Body of pancreas (tissue), 4 donors: ENCODE measurements at regions not wholly inside any gene's neighbourhood (a gene's known extent, or its start where the extent isn't known, plus 50 kb on each side); places are given as distances from the start of the nearest gene placed in this dataset.

ENCODE experiments used
- ATAC-seq: fragments of 150-250 bp; one replicate; pipeline ENCODE4 v1.9.1; 2016
- DNase-seq, 4 donors: peaks; one replicate each; pipeline ENCODE4 v3.0.0-alpha.2; 2019
- H3K27ac ChIP-seq, 4 donors: fragments of 200-600 bp; sonication (generic); 1 replicate in 3 of 4; 2 replicates in 1 of 4; pipeline versions ENCODE4 v1.5.1 to v1.6.1; 2016 to 2019; ENCODE audit warnings: mild to moderate bottlenecking in 1 of 4, mixed read lengths in 1 of 4, moderate library complexity in 1 of 4
- H3K27me3 ChIP-seq, 2 donors: fragments of 200-600 bp; sonication (generic); one replicate each; pipeline ENCODE4 v1.6.0; 2016; ENCODE audit warnings: mild to moderate bottlenecking in 1 of 2
- H3K36me3 ChIP-seq, 2 donors: fragments of 200-600 bp; sonication (generic); replicated peaks in 1 of 2; 2 replicates each; pipeline ENCODE4 v1.5.1; 2016; ENCODE audit warnings: low read depth in 2 of 2; ENCODE audit not compliant: insufficient read depth in 1 of 2
- H3K4me1 ChIP-seq: fragments of 200-600 bp; sonication (generic); one replicate; pipeline ENCODE4 v1.6.0; 2016
- H3K4me3 ChIP-seq, 2 donors: fragments of 200-600 bp; sonication (generic); 1 replicate in 1 of 2; 2 replicates in 1 of 2; pipeline ENCODE4 v1.5.1; 2016 to 2019
- H3K9me3 ChIP-seq, 3 donors: fragments of 200-600 bp; sonication (generic); 1 replicate in 2 of 3; 2 replicates in 1 of 3; pipeline ENCODE4 v1.5.1; 2016
- POLR2A ChIP-seq, 3 donors: fragments of 450-650 bp; IDR thresholded peaks; one replicate each; pipeline ENCODE4 v1.6.1; 2016; ENCODE audit warnings: antibody characterized with exemption in 3 of 3, mild to moderate bottlenecking in 2 of 3
- WGBS, 2 donors: methylation state at CpG; one replicate each; pipeline ENCODE4 v1.1.5; 2017; 5-methylcytosine and 5-hydroxymethylcytosine counted together
- intact Hi-C: fragments of 100-400 bp; cut with DNase I; formaldehyde crosslinking; loops from one replicate; pipeline ENCODE4 v1.15.1; 2023
- TF ChIP-seq, protein P1 (sequence below), 7 experiments: fragments of 450-650 bp in 4 of 7; fragments of 200-600 bp in 3 of 7; sonication (generic) in 3 of 7; IDR thresholded peaks; one replicate each; pipeline ENCODE4 v1.5.1; 2016 to 2019; ENCODE audit warnings: antibody characterized with exemption in 7 of 7

DNA sequence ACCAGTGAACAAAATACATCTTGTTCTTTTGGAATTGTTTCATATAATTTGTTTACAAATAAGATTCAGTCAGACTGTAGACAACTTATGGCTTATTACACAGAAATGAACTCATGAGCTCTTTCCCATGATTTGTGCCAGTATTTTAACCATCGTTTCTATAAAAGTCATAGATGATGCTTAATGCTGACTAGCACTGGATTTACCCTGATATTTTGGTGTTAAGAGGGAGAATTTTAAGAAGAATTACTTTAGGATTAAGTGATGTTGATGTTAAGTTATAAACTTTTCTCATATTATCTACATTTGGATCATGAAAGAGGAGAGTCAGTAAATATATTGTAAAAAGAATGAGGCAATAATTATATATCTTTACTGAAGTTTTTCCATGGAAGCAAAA is 162.7 kb downstream of the POSTN start:
- no peaks in the 10 kb centered on the region for H3K4me1 ChIP-seq
- ATAC-seq = no peak
- H3K27ac ChIP-seq = no peak overlapping the region
- no peaks in the 10 kb centered on the region for H3K36me3 ChIP-seq
- H3K4me3 ChIP-seq = no peak overlapping the region
- intact Hi-C loops = no loop called here
- no peaks in the 10 kb centered on the region for H3K9me3 ChIP-seq
- 21 to 69% methylated on average over 1 of the region's 1 CpG for WGBS, 2 donors
- TF ChIP-seq, protein P1, sequence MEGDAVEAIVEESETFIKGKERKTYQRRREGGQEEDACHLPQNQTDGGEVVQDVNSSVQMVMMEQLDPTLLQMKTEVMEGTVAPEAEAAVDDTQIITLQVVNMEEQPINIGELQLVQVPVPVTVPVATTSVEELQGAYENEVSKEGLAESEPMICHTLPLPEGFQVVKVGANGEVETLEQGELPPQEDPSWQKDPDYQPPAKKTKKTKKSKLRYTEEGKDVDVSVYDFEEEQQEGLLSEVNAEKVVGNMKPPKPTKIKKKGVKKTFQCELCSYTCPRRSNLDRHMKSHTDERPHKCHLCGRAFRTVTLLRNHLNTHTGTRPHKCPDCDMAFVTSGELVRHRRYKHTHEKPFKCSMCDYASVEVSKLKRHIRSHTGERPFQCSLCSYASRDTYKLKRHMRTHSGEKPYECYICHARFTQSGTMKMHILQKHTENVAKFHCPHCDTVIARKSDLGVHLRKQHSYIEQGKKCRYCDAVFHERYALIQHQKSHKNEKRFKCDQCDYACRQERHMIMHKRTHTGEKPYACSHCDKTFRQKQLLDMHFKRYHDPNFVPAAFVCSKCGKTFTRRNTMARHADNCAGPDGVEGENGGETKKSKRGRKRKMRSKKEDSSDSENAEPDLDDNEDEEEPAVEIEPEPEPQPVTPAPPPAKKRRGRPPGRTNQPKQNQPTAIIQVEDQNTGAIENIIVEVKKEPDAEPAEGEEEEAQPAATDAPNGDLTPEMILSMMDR (IDR thresholded peaks at IDR 0.05) = no peak
- TF ChIP-seq POLR2A (IDR thresholded peaks at IDR 0.05) = no peak
- DNase-seq = no peak
- no peaks in the 10 kb centered on the region for H3K27me3 ChIP-seq

DNA sequence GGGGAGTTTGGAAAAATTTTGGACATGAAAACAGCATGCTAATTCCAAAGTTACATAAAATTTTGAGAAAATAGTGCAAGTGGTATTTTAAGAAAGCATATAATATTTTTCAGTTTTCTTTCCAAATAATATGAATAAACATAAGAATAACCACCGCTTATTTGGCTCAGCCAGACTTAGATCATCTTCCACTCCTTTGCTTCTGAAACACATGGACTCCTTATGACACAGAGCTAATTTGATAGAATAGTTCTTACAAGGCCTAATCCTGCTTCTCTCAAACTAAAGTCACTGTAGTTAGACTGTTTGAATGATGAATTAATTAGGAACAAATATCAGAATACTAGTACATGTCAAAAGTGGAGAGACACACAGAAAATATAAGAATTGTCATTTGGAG is 165.5 kb downstream of the POSTN start:
- ATAC-seq (no peak), DNase-seq (no peak)
- Histone ChIP-seq H3K27me3 (no peaks in the 10 kb centered on the region), H3K27ac (no peak overlapping the region), H3K36me3 (no peaks in the 10 kb centered on the region), H3K4me1 (no peaks in the 10 kb centered on the region), H3K4me3 (no peak overlapping the region), H3K9me3 (no peaks in the 10 kb centered on the region)
- intact Hi-C loops = no loop called here
- 76 to 81% methylated on average over 1 of the region's 1 CpG for WGBS, 2 donors
- TF ChIP-seq, protein P1 (IDR thresholded peaks at IDR 0.05) = no peak
- no peak for TF ChIP-seq POLR2A (IDR thresholded peaks at IDR 0.05)

DNA sequence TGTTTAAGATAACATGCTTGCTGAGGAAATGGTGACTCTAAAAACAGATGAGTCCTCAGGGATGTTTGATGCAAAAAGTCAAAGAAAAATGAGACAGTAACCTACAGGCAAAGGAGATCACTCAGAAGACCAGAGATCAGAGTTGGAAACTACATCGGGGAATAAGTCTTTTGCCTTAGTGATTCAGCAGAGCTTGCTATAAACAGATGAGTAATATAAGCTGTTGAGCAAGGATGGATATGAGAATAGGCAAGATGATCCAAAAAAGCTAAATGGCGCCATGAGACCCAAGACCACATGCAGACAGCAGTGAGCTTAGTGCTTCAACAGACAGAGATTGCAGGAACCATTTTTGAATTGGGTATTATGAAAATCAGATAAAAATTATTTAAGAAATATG is 168.6 kb downstream of the POSTN start:
- H3K36me3 ChIP-seq = no peaks in the 10 kb centered on the region
- ATAC-seq (no peak), DNase-seq (no peak)
- no peak overlapping the region for H3K4me3 ChIP-seq
- no peaks in the 10 kb centered on the region for H3K9me3 ChIP-seq
- no peak overlapping the region for H3K27ac ChIP-seq
- intact Hi-C loops = no loop called here
- 80 to 84% methylated on average over 2 of the region's 2 CpGs for WGBS, 2 donors
- no peaks in the 10 kb centered on the region for H3K4me1 ChIP-seq
- H3K27me3 ChIP-seq = no peaks in the 10 kb centered on the region
- TF ChIP-seq, protein P1 (IDR thresholded peaks at IDR 0.05) = no peak
- no peak for TF ChIP-seq POLR2A (IDR thresholded peaks at IDR 0.05)

DNA sequence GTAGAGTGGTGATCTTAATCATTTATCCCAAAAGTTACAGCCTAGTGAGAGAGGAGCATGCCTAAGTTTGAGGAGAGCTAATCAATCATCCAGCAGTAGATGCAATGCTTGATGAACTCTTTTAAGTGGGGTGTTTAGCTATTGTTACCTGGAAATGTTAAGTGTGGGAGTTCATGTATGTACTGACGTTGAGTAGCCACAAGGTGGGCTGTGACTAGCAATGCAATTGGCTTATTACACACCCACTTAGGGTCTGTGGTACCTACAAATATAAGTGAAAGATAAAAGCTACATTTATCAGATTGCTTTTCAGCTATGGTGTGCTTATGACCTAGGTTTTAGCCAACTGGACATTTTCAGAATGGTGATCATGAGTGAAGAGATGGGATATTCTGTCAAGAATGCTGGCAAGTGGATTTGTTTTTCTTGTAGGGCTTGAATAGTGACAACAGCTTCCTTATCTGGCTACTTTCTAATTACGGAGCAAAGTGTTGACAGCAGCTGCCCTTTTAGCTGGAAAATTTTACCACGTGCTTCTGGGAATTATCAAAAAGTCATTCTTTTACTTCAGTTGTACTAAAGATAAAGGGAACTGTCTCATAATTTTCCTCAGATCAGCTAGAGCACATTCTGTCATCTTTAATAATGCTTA is 170.6 kb downstream of the POSTN start:
- Histone ChIP-seq H3K4me3 (no peak overlapping the region), H3K36me3 (no peaks in the 10 kb centered on the region), H3K9me3 (no peaks in the 10 kb centered on the region), H3K27ac (no peak overlapping the region), H3K4me1 (no peaks in the 10 kb centered on the region), H3K27me3 (no peaks in the 10 kb centered on the region)
- no peak for TF ChIP-seq POLR2A (IDR thresholded peaks at IDR 0.05)
- TF ChIP-seq, protein P1 (IDR thresholded peaks at IDR 0.05) = no peak
- intact Hi-C loops = no loop called here
- ATAC-seq = no peak
- no peak for DNase-seq
- 13 to 23% methylated on average over 3 of the region's 3 CpGs for WGBS, 2 donors

DNA sequence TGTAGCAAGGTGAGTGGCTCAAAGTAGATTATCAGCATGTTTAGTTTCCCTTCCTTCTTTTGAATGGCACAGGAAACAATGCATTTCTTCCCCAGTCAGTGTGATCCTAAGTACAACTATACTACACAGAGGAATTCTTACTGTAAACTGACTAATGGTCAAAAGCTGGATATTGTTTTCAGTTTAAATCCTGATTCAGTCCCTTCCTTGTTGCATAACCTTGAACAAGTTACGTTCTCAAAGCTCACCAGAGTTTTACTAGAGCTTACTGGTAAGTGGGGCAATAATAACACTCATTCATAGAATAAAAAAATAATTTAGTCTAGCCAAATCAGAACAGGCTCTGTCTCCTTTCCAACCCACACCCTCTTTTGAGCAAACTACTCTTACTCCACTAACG is 180.1 kb downstream of the POSTN start:
- 33 to 40% methylated on average over 2 of the region's 2 CpGs for WGBS, 2 donors
- Histone ChIP-seq H3K27me3 (no peaks in the 10 kb centered on the region), H3K9me3 (peaks cover 0 to 3% (median 0%) of the 10 kb centered on the region in 3 donors), H3K4me3 (no peak overlapping the region), H3K4me1 (no peaks in the 10 kb centered on the region), H3K27ac (no peak overlapping the region), H3K36me3 (no peaks in the 10 kb centered on the region)
- intact Hi-C loops = no loop called here
- DNase-seq = no peak
- no peak for TF ChIP-seq POLR2A (IDR thresholded peaks at IDR 0.05)
- no peak for ATAC-seq
